ENCODE measurements at regions not wholly inside any gene's neighbourhood (a gene's known extent, or its start where the extent isn't known, plus 50 kb on each side); places are given as distances from the start of the nearest gene placed in this dataset.

DNA sequence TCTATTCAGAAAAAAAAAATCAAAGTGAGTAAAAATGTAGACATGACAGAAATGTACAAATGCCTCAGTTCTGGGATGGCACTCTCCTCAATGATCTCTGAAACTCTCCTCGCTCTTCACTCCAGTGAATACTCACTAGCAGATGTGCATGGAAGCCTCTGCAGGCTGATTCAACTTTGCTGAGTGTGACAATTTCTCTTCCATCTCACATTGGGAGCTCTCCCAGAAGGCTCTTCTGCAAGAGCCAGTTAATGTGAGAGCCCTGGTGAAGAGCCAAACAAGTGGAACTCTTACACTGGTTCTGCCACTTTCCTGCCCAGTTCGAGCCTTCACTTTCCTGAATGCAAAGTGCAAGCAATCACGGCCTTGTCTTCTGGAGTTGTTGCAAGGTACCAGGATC, 147.1 kb upstream of the IRX6 start:
- Histone ChIP-seq H4K20me1 (ENCODE audit: insufficient read depth, low read length) (no peaks in the 10 kb centered on the region), H2AFZ (ENCODE audit: low read length) (no peak overlapping the region), H3K4me3 (ENCODE audit: low read depth, low read length, poor library complexity, severe bottlenecking) (no peak overlapping the region), H3K4me1 (ENCODE audit: insufficient read depth, low read length, poor library complexity, severe bottlenecking) (no peaks in the 10 kb centered on the region), H3K4me2 (ENCODE audit: low read length) (no peak overlapping the region), H3K9me3 (ENCODE audit: low read length) (no peaks in the 10 kb centered on the region), H3K36me3 (ENCODE audit: insufficient read depth, low read length) (no peaks in the 10 kb centered on the region), H3K27ac (ENCODE audit: low read depth, low read length, poor library complexity, severe bottlenecking) (no peak overlapping the region), H3K79me2 (ENCODE audit: insufficient read depth, low read depth, low read length) (no peaks in the 10 kb centered on the region), H3K9me2 (ENCODE audit: insufficient read depth, low read length) (no peaks in the 10 kb centered on the region)
- intact Hi-C loops (cut with micrococcal nuclease; ENCODE audit: unreplicated experiment): no loop called here
- BruUV-seq (replicated peaks): no TSS peak
- ChIA-PET CTCF (ENCODE audit: unreplicated experiment) (no interaction called here), POLR2A (no interaction called here)
- DNase-seq (ENCODE audit: low spot score): no peak
- TF ChIP-seq, protein P1, sequence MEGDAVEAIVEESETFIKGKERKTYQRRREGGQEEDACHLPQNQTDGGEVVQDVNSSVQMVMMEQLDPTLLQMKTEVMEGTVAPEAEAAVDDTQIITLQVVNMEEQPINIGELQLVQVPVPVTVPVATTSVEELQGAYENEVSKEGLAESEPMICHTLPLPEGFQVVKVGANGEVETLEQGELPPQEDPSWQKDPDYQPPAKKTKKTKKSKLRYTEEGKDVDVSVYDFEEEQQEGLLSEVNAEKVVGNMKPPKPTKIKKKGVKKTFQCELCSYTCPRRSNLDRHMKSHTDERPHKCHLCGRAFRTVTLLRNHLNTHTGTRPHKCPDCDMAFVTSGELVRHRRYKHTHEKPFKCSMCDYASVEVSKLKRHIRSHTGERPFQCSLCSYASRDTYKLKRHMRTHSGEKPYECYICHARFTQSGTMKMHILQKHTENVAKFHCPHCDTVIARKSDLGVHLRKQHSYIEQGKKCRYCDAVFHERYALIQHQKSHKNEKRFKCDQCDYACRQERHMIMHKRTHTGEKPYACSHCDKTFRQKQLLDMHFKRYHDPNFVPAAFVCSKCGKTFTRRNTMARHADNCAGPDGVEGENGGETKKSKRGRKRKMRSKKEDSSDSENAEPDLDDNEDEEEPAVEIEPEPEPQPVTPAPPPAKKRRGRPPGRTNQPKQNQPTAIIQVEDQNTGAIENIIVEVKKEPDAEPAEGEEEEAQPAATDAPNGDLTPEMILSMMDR (conservative IDR thresholded peaks at IDR 0.05; ENCODE audit: low read length): no peak
- TF ChIP-seq EZH2phosphoT487 (IDR thresholded peaks at IDR 0.05; ENCODE audit: borderline replicate concordance, low read depth, low read length): no peak

DNA sequence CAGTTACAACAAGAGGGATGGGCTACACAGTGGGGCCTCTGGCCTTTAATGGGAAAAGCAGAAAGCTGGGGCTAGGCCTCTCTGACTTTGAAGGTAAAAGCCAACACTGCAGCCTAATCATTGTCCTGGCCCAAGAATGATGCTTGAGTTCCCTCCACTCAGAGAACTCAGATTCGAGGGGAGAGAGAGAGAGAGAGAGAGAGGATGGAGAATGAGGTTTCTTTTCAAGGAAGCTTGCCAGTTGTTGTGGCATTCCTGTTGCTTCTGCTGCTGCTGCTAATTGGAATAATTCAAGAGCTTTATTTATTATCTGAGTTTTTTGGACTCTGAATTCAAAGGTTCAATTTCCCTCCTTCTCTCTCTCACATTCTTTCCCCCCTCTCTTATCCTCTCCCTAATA, 144.6 kb upstream of the IRX6 start:
- Histone ChIP-seq H3K9me3 (ENCODE audit: low read length) (no peaks in the 10 kb centered on the region), H3K9me2 (ENCODE audit: insufficient read depth, low read length) (no peaks in the 10 kb centered on the region), H3K27ac (ENCODE audit: low read depth, low read length, poor library complexity, severe bottlenecking) (no peak overlapping the region), H3K4me1 (ENCODE audit: insufficient read depth, low read length, poor library complexity, severe bottlenecking) (no peaks in the 10 kb centered on the region), H2AFZ (ENCODE audit: low read length) (no peak overlapping the region), H3K79me2 (ENCODE audit: insufficient read depth, low read depth, low read length) (no peaks in the 10 kb centered on the region), H4K20me1 (ENCODE audit: insufficient read depth, low read length) (no peaks in the 10 kb centered on the region), H3K36me3 (ENCODE audit: insufficient read depth, low read length) (no peaks in the 10 kb centered on the region), H3K4me2 (ENCODE audit: low read length) (no peak overlapping the region), H3K4me3 (ENCODE audit: low read depth, low read length, poor library complexity, severe bottlenecking) (no peak overlapping the region)
- intact Hi-C loops (cut with micrococcal nuclease; ENCODE audit: unreplicated experiment): no loop called here
- TF ChIP-seq EZH2phosphoT487 (IDR thresholded peaks at IDR 0.05; ENCODE audit: borderline replicate concordance, low read depth, low read length): no peak
- TF ChIP-seq, protein P1 (conservative IDR thresholded peaks at IDR 0.05; ENCODE audit: low read length): no peak
- ChIA-PET POLR2A (interaction anchor here (0.6 to 1.0 kb wide), 3 partner anchors 43 to 1096 kb away, joined by 3 to 5 read pairs (median 3); no protein-coding TSS in a partner anchor), CTCF (ENCODE audit: unreplicated experiment) (no interaction called here)
- BruUV-seq (replicated peaks): no TSS peak
- no peak for DNase-seq (ENCODE audit: low spot score)

DNA sequence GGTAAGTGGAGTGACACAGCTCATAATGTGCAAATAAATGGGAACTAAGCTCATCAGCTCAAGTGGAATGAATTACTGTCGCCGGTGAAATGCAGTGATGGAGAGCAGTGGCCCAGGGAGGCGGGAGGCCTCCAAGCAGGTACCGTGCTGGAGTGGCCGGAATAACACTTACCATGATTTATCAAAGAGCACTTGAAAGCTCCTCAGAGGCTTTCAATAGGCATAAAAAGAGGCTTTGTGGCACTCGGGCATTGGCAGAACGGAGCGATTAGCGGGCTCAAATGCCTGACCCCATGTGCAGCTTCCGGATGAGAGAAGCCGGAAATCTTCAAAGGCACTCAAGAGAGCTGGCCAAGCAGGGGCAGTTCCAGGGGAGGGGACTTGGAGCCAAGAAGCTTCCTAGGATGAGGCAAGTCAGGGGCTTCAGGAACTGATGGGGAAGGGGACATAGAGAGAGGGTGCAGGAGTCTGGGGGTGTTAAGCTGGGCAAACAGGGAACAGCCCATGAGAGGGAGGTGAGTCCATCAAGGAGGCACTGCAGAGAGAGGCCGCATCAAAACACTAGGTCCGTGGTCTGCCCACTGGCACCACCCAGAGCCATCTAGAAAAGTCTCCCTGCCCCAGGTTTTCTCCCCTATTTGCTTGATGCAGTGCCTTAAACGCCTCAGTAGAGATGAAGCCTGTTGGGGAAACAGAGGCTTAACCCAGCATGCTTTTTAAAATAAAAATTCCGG, 144.0 kb upstream of the IRX6 start:
- intact Hi-C loops (cut with micrococcal nuclease; ENCODE audit: unreplicated experiment): no loop called here
- H3K79me2 ChIP-seq (ENCODE audit: insufficient read depth, low read depth, low read length): no peaks in the 10 kb centered on the region
- DNase-seq (ENCODE audit: low spot score): no peak
- no peaks in the 10 kb centered on the region for H3K36me3 ChIP-seq (ENCODE audit: insufficient read depth, low read length)
- ChIA-PET POLR2A (interaction anchor here (0.6 to 0.7 kb wide), 2 partner anchors 288 to 1097 kb away, joined by 3 read pairs; no protein-coding TSS in a partner anchor), CTCF (ENCODE audit: unreplicated experiment) (no interaction called here)
- no peaks in the 10 kb centered on the region for H3K4me1 ChIP-seq (ENCODE audit: insufficient read depth, low read length, poor library complexity, severe bottlenecking)
- no peak for TF ChIP-seq EZH2phosphoT487 (IDR thresholded peaks at IDR 0.05; ENCODE audit: borderline replicate concordance, low read depth, low read length)
- TF ChIP-seq, protein P1 (conservative IDR thresholded peaks at IDR 0.05; ENCODE audit: low read length): no peak
- H3K4me3 ChIP-seq (ENCODE audit: low read depth, low read length, poor library complexity, severe bottlenecking): no peak overlapping the region
- no peak overlapping the region for H3K4me2 ChIP-seq (ENCODE audit: low read length)
- BruUV-seq (replicated peaks): no TSS peak
- H2AFZ ChIP-seq (ENCODE audit: low read length): no peak overlapping the region
- H3K9me3 ChIP-seq (ENCODE audit: low read length): no peaks in the 10 kb centered on the region
- no peak overlapping the region for H3K27ac ChIP-seq (ENCODE audit: low read depth, low read length, poor library complexity, severe bottlenecking)
- H3K9me2 ChIP-seq (ENCODE audit: insufficient read depth, low read length): no peaks in the 10 kb centered on the region
- H4K20me1 ChIP-seq (ENCODE audit: insufficient read depth, low read length): no peaks in the 10 kb centered on the region
